ENCODE measurements at regions not wholly inside any gene's neighbourhood (a gene's known extent, or its start where the extent isn't known, plus 50 kb on each side); places are given as distances from the start of the nearest gene placed in this dataset.

GRCh38 chr6:169977434-169978265 lies 226.2 kb downstream of the ERMARD start:
- no peaks in the 10 kb centered on the region for H3F3A ChIP-seq (replicated peaks; ENCODE audit: insufficient read depth)
- no peak for DNase-seq
- CTCF ChIA-PET: interaction anchor here (0.6 to 1.0 kb wide), 2 partner anchors 14 to 146 kb away, joined by 3 to 4 read pairs; no protein-coding TSS in a partner anchor
- H3K4me3 ChIP-seq (ENCODE audit: low read depth in 2 of 2, low read length in 1 of 2): no peak overlapping the region
- no peaks in the 10 kb centered on the region for H3K36me3 ChIP-seq (replicated peaks in 1 of 2; ENCODE audit: control insufficient read depth in 1 of 2, insufficient read depth in 2 of 2, low read length in 1 of 2)
- no peak overlapping the region for H3K27ac ChIP-seq (ENCODE audit: low read depth in 2 of 2, low read length in 1 of 2)
- no peaks in the 10 kb centered on the region for H4K20me1 ChIP-seq (ENCODE audit: insufficient read depth)
- H3K4me2 ChIP-seq: no peak overlapping the region
- POLR2A ChIA-PET: no interaction called here
- H3K27me3 ChIP-seq (ENCODE audit: insufficient read depth): no peaks in the 10 kb centered on the region
- no peaks in the 10 kb centered on the region for H3K9me3 ChIP-seq
- H2AFZ ChIP-seq (ENCODE audit: low read depth): no peak overlapping the region
- peaks cover 0 to 3% of the 10 kb centered on the region in 2 experiments; a peak in 1 of 4 replicates for H3K4me1 ChIP-seq (ENCODE audit: control insufficient read depth in 1 of 2, insufficient read depth in 2 of 2, low read depth in 1 of 2, low read length in 1 of 2)
- 65% methylated on average over 24 of the region's 28 CpGs for WGBS (ENCODE audit: low lambda C conversion rate)
- no peak overlapping the region for H3K9ac ChIP-seq
- TF ChIP-seq RCOR1 (IDR thresholded peaks at IDR 0.05; ENCODE audit: low read length) (no peak), ELF1 (IDR thresholded peaks at IDR 0.05) (no peak), GABPA (IDR thresholded peaks at IDR 0.05; ENCODE audit: low read depth) (no peak), YY1 (IDR thresholded peaks at IDR 0.05; ENCODE audit: low read depth) (no peak), USF1 (IDR thresholded peaks at IDR 0.05; ENCODE audit: borderline replicate concordance, low read depth) (no peak), CTCF (IDR thresholded peaks at IDR 0.05) (no peak), TAF1 (IDR thresholded peaks at IDR 0.05; ENCODE audit: borderline replicate concordance, low read depth, low read length) (no peak), MXI1 (IDR thresholded peaks at IDR 0.05; ENCODE audit: low read depth, low read length) (no peak), POLR2AphosphoS5 (IDR thresholded peaks at IDR 0.05; ENCODE audit: low read depth, low read length) (no peak), USF2 (IDR thresholded peaks at IDR 0.05; ENCODE audit: borderline replicate concordance, low read depth, low read length) (no peak), GATA2 (CRISPR knock-in tag; IDR thresholded peaks at IDR 0.05) (no peak), TEAD4 (IDR thresholded peaks at IDR 0.05; ENCODE audit: borderline replicate concordance, insufficient read depth) (no peak)
- H3K9me2 ChIP-seq: no peaks in the 10 kb centered on the region
- no peaks in the 10 kb centered on the region for H3K79me2 ChIP-seq (ENCODE audit: insufficient read depth)

All from SK-N-SH (cell line).